ENCODE measurements at regions not wholly inside any gene's neighbourhood (a gene's known extent, or its start where the extent isn't known, plus 50 kb on each side); places are given as distances from the start of the nearest gene placed in this dataset.

GRCh38 chr21:35703704-35704103, 356.6 kb downstream of the SETD4 start:
- Histone ChIP-seq H3K9ac (ENCODE audit: low read length in 5 of 5) (no peak overlapping the region), H3K4me3 (ENCODE audit: low read depth in 1 of 5, low read length in 5 of 5) (no peak overlapping the region), H3K36me3 (ENCODE audit: control insufficient read depth in 5 of 5, insufficient read depth in 5 of 5, low read length in 5 of 5) (no peaks in the 10 kb centered on the region), H3K27ac (ENCODE audit: low read depth, low read length) (no peak overlapping the region), H3K9me3 (ENCODE audit: control insufficient read depth in 5 of 5, low read length in 5 of 5) (no peaks in the 10 kb centered on the region), H3K27me3 (ENCODE audit: control insufficient read depth in 5 of 5, insufficient read depth in 4 of 5, low read length in 5 of 5) (no peaks in the 10 kb centered on the region), H3K4me1 (ENCODE audit: control insufficient read depth in 5 of 5, insufficient read depth in 5 of 5, low read length in 5 of 5) (peaks cover 0 to 13% (median 9%) of the 10 kb centered on the region in 5 donors)

DNA sequence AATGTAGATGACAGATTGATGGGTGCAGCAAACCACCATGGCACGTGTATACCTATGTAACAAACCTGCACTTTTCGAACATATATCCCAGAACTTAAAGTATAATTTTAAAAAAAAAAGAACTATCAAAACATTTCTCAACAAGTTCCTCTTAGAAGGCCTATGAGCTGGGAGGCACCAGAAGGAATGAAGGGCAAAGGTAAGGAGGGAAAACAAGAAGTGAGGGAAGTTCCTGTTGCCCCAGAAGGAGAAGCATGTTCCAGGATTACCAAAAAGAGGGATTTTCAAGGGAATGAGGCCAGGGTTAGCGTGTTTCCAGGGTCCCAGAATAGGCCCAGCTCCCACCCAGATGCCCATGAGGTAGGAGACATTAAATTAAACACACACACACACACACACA, 361.0 kb downstream of the SETD4 start:
- no peaks in the 10 kb centered on the region for H3K9me3 ChIP-seq (ENCODE audit: control insufficient read depth in 5 of 5, low read length in 5 of 5)
- H3K4me3 ChIP-seq (ENCODE audit: low read depth in 1 of 5, low read length in 5 of 5): no peak overlapping the region
- peaks cover 4 to 34% (median 30%) of the 10 kb centered on the region in 5 donors for H3K4me1 ChIP-seq (ENCODE audit: control insufficient read depth in 5 of 5, insufficient read depth in 5 of 5, low read length in 5 of 5)
- no peak overlapping the region for H3K9ac ChIP-seq (ENCODE audit: low read length in 5 of 5)
- no peaks in the 10 kb centered on the region for H3K36me3 ChIP-seq (ENCODE audit: control insufficient read depth in 5 of 5, insufficient read depth in 5 of 5, low read length in 5 of 5)
- H3K27ac ChIP-seq (ENCODE audit: low read depth, low read length): no peak overlapping the region
- no peaks in the 10 kb centered on the region for H3K27me3 ChIP-seq (ENCODE audit: control insufficient read depth in 5 of 5, insufficient read depth in 4 of 5, low read length in 5 of 5)

- H3K27me3 ChIP-seq (ENCODE audit: control insufficient read depth in 5 of 5, insufficient read depth in 4 of 5, low read length in 5 of 5): no peaks in the 10 kb centered on the region
- H3K9me3 ChIP-seq (ENCODE audit: control insufficient read depth in 5 of 5, low read length in 5 of 5): no peaks in the 10 kb centered on the region
- H3K4me3 ChIP-seq (ENCODE audit: low read depth in 1 of 5, low read length in 5 of 5): no peak overlapping the region
- no peak overlapping the region for H3K9ac ChIP-seq (ENCODE audit: low read length in 5 of 5)
- H3K4me1 ChIP-seq (ENCODE audit: control insufficient read depth in 5 of 5, insufficient read depth in 5 of 5, low read length in 5 of 5): peaks cover 4 to 34% (median 30%) of the 10 kb centered on the region in 5 donors
- H3K27ac ChIP-seq (ENCODE audit: low read depth, low read length): no peak overlapping the region
- H3K36me3 ChIP-seq (ENCODE audit: control insufficient read depth in 5 of 5, insufficient read depth in 5 of 5, low read length in 5 of 5): no peaks in the 10 kb centered on the region
These were observed 363.0 kb downstream of the SETD4 start for GRCh38 chr21:35697321-35697808.

- no peak overlapping the region for H3K4me3 ChIP-seq (ENCODE audit: low read depth in 1 of 5, low read length in 5 of 5)
- H3K27me3 ChIP-seq (ENCODE audit: control insufficient read depth in 5 of 5, insufficient read depth in 4 of 5, low read length in 5 of 5): no peaks in the 10 kb centered on the region
- H3K9ac ChIP-seq (ENCODE audit: low read length in 5 of 5): no peak overlapping the region
- H3K9me3 ChIP-seq (ENCODE audit: control insufficient read depth in 5 of 5, low read length in 5 of 5): no peaks in the 10 kb centered on the region
- H3K4me1 ChIP-seq (ENCODE audit: control insufficient read depth in 5 of 5, insufficient read depth in 5 of 5, low read length in 5 of 5): peaks cover 4 to 34% (median 30%) of the 10 kb centered on the region in 5 donors
- H3K36me3 ChIP-seq (ENCODE audit: control insufficient read depth in 5 of 5, insufficient read depth in 5 of 5, low read length in 5 of 5): no peaks in the 10 kb centered on the region
- H3K27ac ChIP-seq (ENCODE audit: low read depth, low read length): no peak overlapping the region
These were observed 363.7 kb downstream of the SETD4 start for GRCh38 chr21:35696644-35697043.

DNA sequence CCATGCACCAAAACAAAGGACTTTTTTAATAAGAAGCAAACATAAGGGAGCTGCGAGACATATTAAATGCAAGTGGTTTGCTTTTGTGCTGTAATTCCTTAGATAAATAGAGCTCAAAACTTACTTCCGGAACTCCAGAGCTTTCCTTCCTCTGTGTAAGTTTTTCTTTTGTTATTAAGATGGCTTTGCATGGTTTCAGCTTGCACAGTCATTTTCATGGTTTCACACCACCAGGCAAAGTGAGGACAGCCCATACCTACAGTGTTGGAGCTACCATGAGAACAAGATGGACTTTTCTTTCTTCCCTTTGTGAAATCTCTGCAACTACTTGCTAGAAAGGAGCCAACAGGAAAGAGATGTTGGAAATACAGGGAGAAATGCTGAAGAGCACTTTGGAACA, 368.0 kb downstream of the SETD4 start:
- Histone ChIP-seq H3K9me3 (ENCODE audit: control insufficient read depth in 5 of 5, low read length in 5 of 5) (no peaks in the 10 kb centered on the region), H3K27ac (ENCODE audit: low read depth, low read length) (no peak overlapping the region), H3K27me3 (ENCODE audit: control insufficient read depth in 5 of 5, insufficient read depth in 4 of 5, low read length in 5 of 5) (no peaks in the 10 kb centered on the region), H3K4me1 (ENCODE audit: control insufficient read depth in 5 of 5, insufficient read depth in 5 of 5, low read length in 5 of 5) (peaks cover under 1 to 7% (median 4%) of the 10 kb centered on the region in 5 donors), H3K4me3 (ENCODE audit: low read depth in 1 of 5, low read length in 5 of 5) (no peak overlapping the region), H3K9ac (ENCODE audit: low read length in 5 of 5) (no peak overlapping the region), H3K36me3 (ENCODE audit: control insufficient read depth in 5 of 5, insufficient read depth in 5 of 5, low read length in 5 of 5) (no peaks in the 10 kb centered on the region)

- no peak overlapping the region for H3K27ac ChIP-seq (ENCODE audit: low read depth, low read length)
- no peaks in the 10 kb centered on the region for H3K9me3 ChIP-seq (ENCODE audit: control insufficient read depth in 5 of 5, low read length in 5 of 5)
- no peak overlapping the region for H3K9ac ChIP-seq (ENCODE audit: low read length in 5 of 5)
- H3K27me3 ChIP-seq (ENCODE audit: control insufficient read depth in 5 of 5, insufficient read depth in 4 of 5, low read length in 5 of 5): no peaks in the 10 kb centered on the region
- H3K4me1 ChIP-seq (ENCODE audit: control insufficient read depth in 5 of 5, insufficient read depth in 5 of 5, low read length in 5 of 5): no peaks in the 10 kb centered on the region
- no peaks in the 10 kb centered on the region for H3K36me3 ChIP-seq (ENCODE audit: control insufficient read depth in 5 of 5, insufficient read depth in 5 of 5, low read length in 5 of 5)
- H3K4me3 ChIP-seq (ENCODE audit: low read depth in 1 of 5, low read length in 5 of 5): no peak overlapping the region
These were observed 369.9 kb downstream of the SETD4 start for GRCh38 chr21:35690436-35690835.

GRCh38 chr21:35686156-35686555, 374.2 kb downstream of the SETD4 start:
- H3K27ac ChIP-seq (ENCODE audit: low read depth, low read length): no peak overlapping the region
- no peaks in the 10 kb centered on the region for H3K36me3 ChIP-seq (ENCODE audit: control insufficient read depth in 5 of 5, insufficient read depth in 5 of 5, low read length in 5 of 5)
- H3K9me3 ChIP-seq (ENCODE audit: control insufficient read depth in 5 of 5, low read length in 5 of 5): no peaks in the 10 kb centered on the region
- H3K4me3 ChIP-seq (ENCODE audit: low read depth in 1 of 5, low read length in 5 of 5): no peak overlapping the region
- no peak overlapping the region for H3K9ac ChIP-seq (ENCODE audit: low read length in 5 of 5)
- H3K27me3 ChIP-seq (ENCODE audit: control insufficient read depth in 5 of 5, insufficient read depth in 4 of 5, low read length in 5 of 5): no peaks in the 10 kb centered on the region
- no peaks in the 10 kb centered on the region for H3K4me1 ChIP-seq (ENCODE audit: control insufficient read depth in 5 of 5, insufficient read depth in 5 of 5, low read length in 5 of 5)

DNA sequence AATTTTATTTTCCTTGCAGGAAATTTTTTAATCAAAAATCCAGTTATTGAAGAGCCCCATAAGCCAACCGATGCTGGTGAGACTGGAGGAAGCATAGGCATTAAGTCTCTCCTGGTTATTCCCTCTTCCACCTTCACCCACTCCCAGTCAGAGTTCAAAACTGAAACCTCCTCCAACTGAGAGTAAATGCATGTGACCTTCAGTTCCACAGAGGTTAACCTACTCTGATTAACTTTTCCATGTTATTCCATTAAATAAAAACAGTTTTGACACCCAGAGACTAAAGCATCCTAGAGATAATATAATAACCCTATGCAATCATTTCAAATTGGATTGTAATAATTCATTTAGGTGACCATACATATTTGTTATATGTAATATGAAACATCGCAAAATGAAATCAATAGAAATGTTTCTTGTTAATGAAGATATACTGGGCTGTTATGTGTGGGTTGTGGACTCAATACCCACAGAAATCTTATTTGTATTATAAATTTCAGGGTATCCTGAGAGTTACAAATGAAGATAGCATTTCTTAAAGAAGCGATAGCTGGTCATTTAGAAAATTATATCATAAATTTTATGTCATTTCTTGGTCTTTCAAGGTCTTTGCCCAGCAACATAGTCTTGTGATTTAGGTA, 376.5 kb downstream of the SETD4 start:
- Histone ChIP-seq H3K9me3 (ENCODE audit: control insufficient read depth in 5 of 5, low read length in 5 of 5) (no peaks in the 10 kb centered on the region), H3K4me3 (ENCODE audit: low read depth in 1 of 5, low read length in 5 of 5) (no peak overlapping the region), H3K9ac (ENCODE audit: low read length in 5 of 5) (no peak overlapping the region), H3K4me1 (ENCODE audit: control insufficient read depth in 5 of 5, insufficient read depth in 5 of 5, low read length in 5 of 5) (no peaks in the 10 kb centered on the region), H3K36me3 (ENCODE audit: control insufficient read depth in 5 of 5, insufficient read depth in 5 of 5, low read length in 5 of 5) (no peaks in the 10 kb centered on the region), H3K27ac (ENCODE audit: low read depth, low read length) (no peak overlapping the region), H3K27me3 (ENCODE audit: control insufficient read depth in 5 of 5, insufficient read depth in 4 of 5, low read length in 5 of 5) (no peaks in the 10 kb centered on the region)

- no peaks in the 10 kb centered on the region for H3K4me1 ChIP-seq (ENCODE audit: control insufficient read depth in 5 of 5, insufficient read depth in 5 of 5, low read length in 5 of 5)
- no peaks in the 10 kb centered on the region for H3K9me3 ChIP-seq (ENCODE audit: control insufficient read depth in 5 of 5, low read length in 5 of 5)
- H3K4me3 ChIP-seq (ENCODE audit: low read depth in 1 of 5, low read length in 5 of 5): no peak overlapping the region
- no peak overlapping the region for H3K9ac ChIP-seq (ENCODE audit: low read length in 5 of 5)
- no peaks in the 10 kb centered on the region for H3K36me3 ChIP-seq (ENCODE audit: control insufficient read depth in 5 of 5, insufficient read depth in 5 of 5, low read length in 5 of 5)
- H3K27me3 ChIP-seq (ENCODE audit: control insufficient read depth in 5 of 5, insufficient read depth in 4 of 5, low read length in 5 of 5): no peaks in the 10 kb centered on the region
- no peak overlapping the region for H3K27ac ChIP-seq (ENCODE audit: low read depth, low read length)
These were observed 377.3 kb downstream of the SETD4 start for GRCh38 chr21:35682904-35683549.

DNA sequence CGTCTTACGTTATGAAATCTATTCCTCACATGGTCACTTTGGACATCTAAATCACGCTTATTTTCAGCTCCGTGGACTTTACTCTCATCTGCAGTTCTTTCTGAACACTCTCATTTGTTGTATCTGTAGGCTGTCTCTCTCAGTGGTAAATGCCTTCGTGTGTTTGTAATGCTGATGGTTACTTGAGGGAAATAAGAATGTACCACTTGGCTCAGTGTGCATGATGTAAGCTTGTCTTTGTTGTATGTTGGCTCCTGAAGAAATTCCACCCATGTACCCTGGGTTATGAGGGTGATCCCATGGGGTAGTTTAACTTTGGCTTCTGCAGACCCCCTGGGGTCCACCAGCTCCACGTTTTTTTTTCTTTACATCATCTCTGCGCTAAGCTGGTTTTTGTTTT, 378.4 kb downstream of the SETD4 start:
- H3K4me1 ChIP-seq (ENCODE audit: control insufficient read depth in 5 of 5, insufficient read depth in 5 of 5, low read length in 5 of 5): no peaks in the 10 kb centered on the region
- H3K9me3 ChIP-seq (ENCODE audit: control insufficient read depth in 5 of 5, low read length in 5 of 5): no peaks in the 10 kb centered on the region
- H3K27ac ChIP-seq (ENCODE audit: low read depth, low read length): no peak overlapping the region
- no peaks in the 10 kb centered on the region for H3K27me3 ChIP-seq (ENCODE audit: control insufficient read depth in 5 of 5, insufficient read depth in 4 of 5, low read length in 5 of 5)
- H3K4me3 ChIP-seq (ENCODE audit: low read depth in 1 of 5, low read length in 5 of 5): no peak overlapping the region
- H3K9ac ChIP-seq (ENCODE audit: low read length in 5 of 5): no peak overlapping the region
- no peaks in the 10 kb centered on the region for H3K36me3 ChIP-seq (ENCODE audit: control insufficient read depth in 5 of 5, insufficient read depth in 5 of 5, low read length in 5 of 5)

All from subcutaneous abdominal adipose tissue (tissue), 5 donors.